ENCODE measurements at regions not wholly inside any gene's neighbourhood (a gene's known extent, or its start where the extent isn't known, plus 50 kb on each side); places are given as distances from the start of the nearest gene placed in this dataset.
"Not testable (repeated sequence)": the region's sequence is repeated elsewhere in the genome, so short reads cannot be mapped to it uniquely, and the experiment has no call there.

GRCh38 chr4:131006388-131006787 lies 1910.4 kb downstream of the C4orf33 start (continued):
- TF ChIP-seq GMEB1 (CRISPR knock-in tag; IDR thresholded peaks at IDR 0.05): no peak
- TF ChIP-seq FIP1L1 (IDR thresholded peaks at IDR 0.05; ENCODE audit: low read depth, low read length, poor library complexity, severe bottlenecking): no peak
- TF ChIP-seq ZNF280A (IDR thresholded peaks at IDR 0.05; ENCODE audit: low read depth, partially characterized antibody): no peak
- no peak for TF ChIP-seq NFATC3 (IDR thresholded peaks at IDR 0.05)
- TF ChIP-seq CTBP1 (IDR thresholded peaks at IDR 0.05; ENCODE audit: borderline replicate concordance): no peak
- TF ChIP-seq CC2D1A (IDR thresholded peaks at IDR 0.05): no peak
- TF ChIP-seq SAFB2 (IDR thresholded peaks at IDR 0.05; ENCODE audit: borderline replicate concordance, low read depth, low read length, severe bottlenecking): no peak
- TF ChIP-seq ETS1 (conservative IDR thresholded peaks at IDR 0.05; ENCODE audit: control insufficient read depth, low read depth, low read length): no peak
- TF ChIP-seq DEAF1 (CRISPR knock-in tag; IDR thresholded peaks at IDR 0.05): no peak
- TF ChIP-seq HNRNPK (IDR thresholded peaks at IDR 0.05; ENCODE audit: low read depth, low read length, poor library complexity, severe bottlenecking): no peak
- no peak for TF ChIP-seq CBX5 (IDR thresholded peaks at IDR 0.05; ENCODE audit: borderline replicate concordance, low read depth)
- TF ChIP-seq PTRF (tag; IDR thresholded peaks at IDR 0.05): no peak

- H3K9ac ChIP-seq (ENCODE audit: insufficient read depth in 1 of 2, low read depth in 2 of 2, low read length in 2 of 2); BruUV-seq (replicated peaks); H3K4me3 ChIP-seq; FAIRE-seq; H3K79me2 ChIP-seq (ENCODE audit: control insufficient read depth, insufficient read depth, low read length); H3K9me1 ChIP-seq (ENCODE audit: control insufficient read depth, insufficient read depth, low read length); H3K27me3 ChIP-seq (ENCODE audit: control insufficient read depth in 2 of 2, insufficient read depth in 2 of 2, low read length in 2 of 2); H4K20me1 ChIP-seq (replicated peaks; ENCODE audit: control insufficient read depth, insufficient read depth, low read length); intact Hi-C loops (cut with micrococcal nuclease); H2AFZ ChIP-seq (ENCODE audit: low read depth, low read length); DNase-seq (ENCODE audit: extremely low read depth in 1 of 4, low spot score in 3 of 4); POLR2A ChIA-PET; H3K4me2 ChIP-seq (ENCODE audit: insufficient read depth, low read length); ATAC-seq; H3K9me3 ChIP-seq (replicated peaks; ENCODE audit: control insufficient read depth, insufficient read depth, low read depth, low read length); H3K36me3 ChIP-seq (ENCODE audit: control insufficient read depth, insufficient read depth, low read length); H3K4me1 ChIP-seq (replicated peaks in 1 of 2; ENCODE audit: control insufficient read depth in 2 of 2, insufficient read depth in 2 of 2, low read length in 2 of 2); CTCF ChIA-PET (ENCODE audit: low intra/inter-chr PET ratio); H3K27ac ChIP-seq (ENCODE audit: extremely low read depth, low read depth, low read length); in situ Hi-C loops (cut with MboI): not testable (repeated sequence)
- 0% methylated on average over 4 of the region's 4 CpGs for WGBS (ENCODE audit: insufficient coverage, low coverage, missing lambda C conversion rate)
Measured at GRCh38 chr4:131011961-131012360, 1916.0 kb downstream of the C4orf33 start.
